Astrocyte of the cerebellum (primary cell): ENCODE measurements at regions not wholly inside any gene's neighbourhood (a gene's known extent, or its start where the extent isn't known, plus 50 kb on each side); places are given as distances from the start of the nearest gene placed in this dataset.
"Not testable (repeated sequence)": the region's sequence is repeated elsewhere in the genome, so short reads cannot be mapped to it uniquely, and the experiment has no call there.

Experiments
- DNase-seq: peaks from one replicate; pipeline ENCODE4 v3.0.0-alpha.2; 2011; ENCODE audit warnings: low read depth
- H3K4me3 ChIP-seq: 2 replicates; pipeline ENCODE4 v1.5.1; 2011; ENCODE audit warnings: mild to moderate bottlenecking, low read depth, low read length, moderate library complexity
- CTCF ChIP-seq: IDR thresholded peaks from 2 replicates; pipeline ENCODE4 v1.5.1; 2012; ENCODE audit warnings: low read length, low read depth, moderate library complexity, mild to moderate bottlenecking; ENCODE audit errors: missing control alignments
- in situ Hi-C: cut with HindIII; loops from 2 replicates; pipeline ENCODE4 v1.10.0; 2017; ENCODE audit warnings: low sequenced_read_pairs

GRCh38 chr14:106044515-106044914 is 518.1 kb downstream of the TMEM121 start:
- no peak for DNase-seq
- in situ Hi-C loops = no loop called here
- TF ChIP-seq CTCF = no peak
- H3K4me3 ChIP-seq = no peak overlapping the region

- in situ Hi-C loops = no loop called here
- DNase-seq = no peak
- TF ChIP-seq CTCF = no peak
- H3K4me3 ChIP-seq = no peak overlapping the region
Measured at GRCh38 chr14:106044949-106045596, 518.7 kb downstream of the TMEM121 start.

- no peak for DNase-seq
- in situ Hi-C loops = no loop called here
- TF ChIP-seq CTCF = no peak
- H3K4me3 ChIP-seq = no peak overlapping the region
Measured at GRCh38 chr14:106051796-106052195, 525.4 kb downstream of the TMEM121 start.

- no peak for TF ChIP-seq CTCF
- H3K4me3 ChIP-seq = no peak overlapping the region
- no peak for DNase-seq
- in situ Hi-C loops = no loop called here
Measured at GRCh38 chr14:106055289-106055688, 528.9 kb downstream of the TMEM121 start.

GRCh38 chr14:106058342-106058741 is 532.0 kb downstream of the TMEM121 start:
- in situ Hi-C loops = no loop called here
- no peak overlapping the region for H3K4me3 ChIP-seq
- DNase-seq = no peak

GRCh38 chr14:106060276-106060975 is 534.0 kb downstream of the TMEM121 start:
- H3K4me3 ChIP-seq = no peak overlapping the region
- DNase-seq = no peak
- no peak for TF ChIP-seq CTCF
- in situ Hi-C loops = no loop called here

More at GRCh38 chr14:106058342-106058741, 532.0 kb downstream of the TMEM121 start:
- TF ChIP-seq CTCF = no peak

GRCh38 chr14:106061877-106062500 is 535.6 kb downstream of the TMEM121 start:
- in situ Hi-C loops, H3K4me3 ChIP-seq, DNase-seq: not testable (repeated sequence)
